ENCODE measurements at regions not wholly inside any gene's neighbourhood (a gene's known extent, or its start where the extent isn't known, plus 50 kb on each side); places are given as distances from the start of the nearest gene placed in this dataset.

DNA sequence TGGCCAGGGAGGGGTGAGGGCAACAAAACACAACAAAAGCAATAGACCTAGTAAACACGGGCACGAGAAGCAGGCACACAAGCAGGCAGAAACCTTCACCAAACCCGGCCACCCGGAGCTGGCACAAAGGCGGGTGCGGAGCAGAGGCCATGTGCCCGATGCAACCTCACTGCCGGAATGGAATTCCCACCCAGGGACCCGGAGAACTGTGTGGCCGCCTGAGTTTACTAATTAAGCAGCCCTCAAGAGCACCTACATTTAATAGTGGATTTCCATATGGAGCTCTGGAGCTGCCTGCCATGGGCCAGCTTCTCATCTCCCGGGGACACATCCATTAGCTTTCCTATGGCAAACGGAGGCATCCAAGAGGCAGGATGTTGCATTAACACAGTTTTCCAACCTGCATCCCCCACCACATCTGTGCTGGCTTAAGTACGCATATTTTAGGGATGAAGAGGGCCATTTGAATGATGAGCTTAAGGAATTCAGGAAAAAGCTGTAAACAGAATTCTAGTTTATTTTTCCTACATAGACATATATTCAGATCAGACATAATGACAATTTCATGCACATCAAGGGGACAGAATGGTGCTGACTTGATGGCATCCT, 104.5 kb upstream of the SMIM21 start:
- no peak for DNase-seq (ENCODE audit: low read depth)

DNA sequence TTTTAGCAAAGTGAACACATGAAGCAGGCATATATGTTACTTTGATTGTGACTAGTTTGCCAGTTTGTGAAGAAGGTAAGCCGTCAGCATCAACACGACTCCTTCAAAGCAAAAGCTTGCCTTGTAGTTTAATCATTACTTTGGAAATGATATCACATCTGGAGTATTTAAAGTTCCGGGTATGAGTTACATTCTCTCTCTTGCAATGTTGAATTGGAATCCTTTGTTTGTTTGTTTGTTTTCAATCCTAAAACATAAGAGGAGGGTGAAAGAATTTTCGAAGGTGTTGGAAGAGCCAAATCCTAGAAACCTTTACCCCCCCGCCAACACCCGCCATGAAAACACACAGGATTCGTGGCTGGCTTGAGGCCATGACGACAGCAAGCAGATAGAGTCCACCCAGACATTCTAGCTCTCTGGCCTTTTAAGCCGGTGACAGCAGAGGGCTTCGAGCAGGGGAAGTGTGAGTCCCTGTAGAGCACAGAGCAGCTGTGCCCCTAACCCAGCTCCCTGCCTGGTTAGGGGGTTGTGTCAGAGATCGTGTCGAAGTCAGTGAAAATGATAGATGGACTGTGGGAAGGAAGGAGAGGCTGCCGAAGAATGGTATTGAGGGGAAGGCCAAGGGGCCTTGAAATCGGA, 103.8 kb upstream of the SMIM21 start:
- DNase-seq (ENCODE audit: low read depth), result no peak

DNA sequence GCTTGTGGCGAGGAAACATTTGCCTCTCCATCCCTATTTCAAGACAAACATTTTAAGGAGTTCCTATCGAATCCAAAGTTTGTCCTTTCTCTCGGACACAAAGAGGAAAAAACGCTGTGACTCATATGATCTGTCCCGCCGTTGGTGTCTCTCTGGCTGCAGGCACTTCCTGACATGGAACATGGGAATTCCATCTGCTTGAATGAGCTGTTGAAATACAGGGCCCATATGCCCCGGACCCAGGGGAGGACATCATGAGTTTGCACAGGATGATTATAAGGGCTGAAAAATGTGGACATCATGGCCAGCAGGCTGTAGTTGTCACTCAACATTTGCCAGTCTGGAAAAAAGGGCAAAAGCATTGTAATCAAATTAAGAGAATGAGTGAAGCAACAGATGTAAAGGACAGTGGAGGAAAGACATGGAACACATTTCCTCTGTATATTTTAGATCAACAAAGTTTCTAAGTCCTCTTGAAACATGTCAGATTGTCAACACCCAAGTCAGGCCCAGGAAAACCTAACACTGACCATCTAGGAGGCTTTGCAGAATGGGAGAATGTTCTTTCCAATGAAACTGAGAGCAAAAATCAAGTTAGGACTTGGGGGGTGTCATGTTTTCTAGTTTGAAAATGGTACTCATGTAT, 103.2 kb upstream of the SMIM21 start:
- peak; percentile 14 for DNase-seq (ENCODE audit: low read depth)

DNA sequence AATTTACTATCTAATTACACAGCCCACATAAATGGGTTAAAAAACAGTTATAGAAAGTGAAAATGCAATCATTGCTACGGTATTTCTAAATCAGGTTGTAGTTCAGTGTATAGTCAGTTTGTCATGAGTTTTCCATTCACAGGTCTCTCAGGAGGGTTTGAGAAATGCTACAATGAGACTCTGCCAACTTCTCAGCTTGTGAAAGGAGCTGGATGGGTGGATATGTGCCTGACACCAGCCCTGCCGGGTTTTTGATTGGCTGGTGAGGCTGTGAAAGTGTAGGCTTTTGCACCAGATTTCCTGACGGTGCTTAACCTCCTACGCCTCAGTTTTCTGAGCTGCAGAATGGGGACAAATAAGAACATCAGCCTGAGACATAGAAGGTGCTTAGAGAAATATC, 102.6 kb upstream of the SMIM21 start:
- DNase-seq (ENCODE audit: low read depth), result no peak

DNA sequence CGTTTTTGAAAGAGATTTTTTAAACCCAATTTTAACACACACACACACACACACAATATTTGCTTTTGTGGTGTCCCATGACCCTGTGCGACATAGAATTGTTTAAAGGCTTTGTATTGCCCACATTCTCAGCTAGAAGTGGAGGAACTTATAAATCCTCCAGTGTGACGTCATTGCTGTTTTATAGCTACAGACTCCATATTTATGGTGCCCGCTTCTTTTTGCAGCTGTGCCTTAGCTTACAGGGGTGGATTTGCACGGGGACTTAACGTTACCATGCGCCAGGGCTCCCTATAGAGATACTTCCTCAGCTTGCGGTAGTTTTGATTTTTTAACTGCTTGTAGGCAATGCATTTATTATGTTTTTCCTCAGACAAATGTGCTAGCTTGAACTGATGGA, 101.9 kb upstream of the SMIM21 start:
- DNase-seq (ENCODE audit: low read depth), result no peak

DNA sequence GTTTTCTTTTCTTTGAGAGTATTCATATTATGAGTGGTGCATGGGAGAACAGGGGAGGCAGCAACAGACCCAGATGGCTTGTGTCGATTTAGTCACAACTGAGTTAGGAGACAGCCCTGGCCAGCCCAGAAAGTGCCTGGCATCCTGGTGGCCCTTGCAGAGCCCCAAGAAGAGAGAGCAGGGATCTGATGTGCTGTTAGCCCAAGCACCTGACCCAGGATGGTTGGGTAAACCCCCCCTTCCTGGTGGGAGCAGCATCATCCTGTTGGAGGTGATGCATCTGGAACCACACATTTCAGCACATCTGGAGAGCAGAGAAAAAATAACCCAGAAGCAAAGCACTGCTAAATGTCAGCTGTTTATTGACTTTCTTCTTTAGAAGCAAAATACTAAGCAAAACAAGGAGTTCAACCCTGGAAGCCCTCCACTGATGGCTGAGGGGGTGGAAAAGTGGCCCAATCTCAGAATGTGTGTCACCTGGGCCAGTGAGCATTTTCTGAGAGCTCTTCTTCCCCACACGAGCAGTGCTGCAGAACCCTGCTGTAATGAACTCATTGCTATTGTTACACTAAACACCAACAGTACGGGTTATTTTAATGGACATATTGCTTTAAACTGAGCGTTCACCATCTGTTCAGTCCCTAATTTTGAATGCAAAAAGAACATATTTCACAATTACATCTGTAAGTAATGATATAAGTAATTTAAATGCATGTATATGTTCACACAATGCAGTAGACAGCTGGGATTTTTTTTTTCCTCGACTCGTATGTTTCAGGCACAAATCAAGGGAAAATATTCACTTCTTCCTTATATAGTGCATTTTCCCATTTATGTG, 100.6 kb upstream of the SMIM21 start:
- DNase-seq (ENCODE audit: low read depth), result no peak

DNA sequence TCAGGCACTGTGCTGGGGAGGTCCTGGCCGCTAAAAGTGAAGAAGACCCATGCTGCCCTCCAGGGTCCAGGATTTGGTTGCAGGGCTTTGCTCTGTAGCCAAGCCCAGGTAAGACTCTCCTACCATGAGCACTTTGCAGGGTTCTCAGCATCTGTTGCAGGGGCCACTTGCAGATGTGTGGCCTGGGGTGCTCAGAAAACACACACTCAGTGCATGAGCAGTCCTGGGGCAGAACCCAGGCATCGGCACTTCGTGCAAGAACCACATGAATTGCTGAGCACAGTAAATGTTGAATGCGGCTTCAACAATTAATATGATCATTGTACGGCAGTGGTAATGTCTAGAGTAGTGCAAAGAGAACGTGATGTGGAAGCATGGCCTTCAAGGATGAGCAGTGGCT, 98.5 kb upstream of the SMIM21 start:
- no peak for DNase-seq (ENCODE audit: low read depth)

DNA sequence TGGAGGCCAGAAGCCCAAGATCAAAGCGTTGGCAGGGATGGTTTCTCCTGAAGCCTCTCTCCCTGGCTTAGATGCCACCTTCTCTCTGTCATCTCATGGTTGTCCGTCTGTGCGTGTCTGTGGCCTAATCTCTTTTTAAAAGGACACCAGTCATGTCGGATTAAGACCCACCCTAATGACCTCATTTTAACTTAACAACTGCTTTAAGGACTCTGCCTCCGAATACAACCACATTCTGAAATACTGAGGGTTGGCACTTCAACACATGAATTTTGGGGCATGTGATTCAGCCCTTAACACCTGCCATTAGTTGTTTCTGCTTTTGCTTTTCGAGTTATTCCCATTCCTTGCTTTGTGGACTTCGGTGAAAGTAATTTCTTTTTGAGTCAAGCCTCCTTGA, 97.8 kb upstream of the SMIM21 start:
- no peak for DNase-seq (ENCODE audit: low read depth)

DNA sequence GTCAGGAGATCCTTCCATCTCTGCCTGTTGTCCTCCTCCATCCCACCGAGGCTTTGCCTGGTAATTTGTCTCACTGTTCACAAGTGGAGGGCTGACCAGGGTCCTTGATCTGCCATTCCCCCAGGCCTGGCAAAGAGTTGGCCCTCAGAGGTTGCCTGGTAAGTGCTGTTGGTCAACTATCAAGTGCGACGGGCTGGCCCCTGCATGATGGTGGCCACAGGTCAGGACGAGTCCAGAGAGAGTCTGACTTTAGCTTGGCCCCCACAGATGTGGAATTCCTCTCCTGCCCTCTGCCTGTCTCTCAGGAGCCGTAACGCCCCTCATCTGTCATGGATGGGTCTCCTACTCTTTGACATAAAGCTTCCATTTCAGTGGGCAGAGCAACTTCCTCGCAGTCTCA, 97.3 kb upstream of the SMIM21 start:
- no peak for DNase-seq (ENCODE audit: low read depth)

DNA sequence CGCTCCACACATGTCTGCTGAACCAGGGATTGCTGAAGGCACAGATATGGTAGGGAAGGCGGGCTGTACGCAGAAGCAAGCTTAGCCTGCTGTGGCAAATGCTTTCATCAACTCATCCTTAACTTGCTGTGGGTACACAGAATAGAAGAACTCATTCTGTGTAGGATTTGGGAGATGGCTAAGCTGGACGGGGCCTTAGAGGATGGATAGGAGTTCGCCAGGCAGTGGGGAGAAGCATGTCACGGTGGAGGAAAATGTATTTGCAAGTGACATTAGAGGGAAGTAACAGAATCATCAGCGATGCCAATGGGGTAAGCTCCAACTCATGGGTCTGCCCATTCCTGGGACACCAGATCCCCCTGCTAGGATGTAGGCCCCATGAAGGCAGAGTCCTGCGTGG, 96.7 kb upstream of the SMIM21 start:
- no peak for DNase-seq (ENCODE audit: low read depth)

DNA sequence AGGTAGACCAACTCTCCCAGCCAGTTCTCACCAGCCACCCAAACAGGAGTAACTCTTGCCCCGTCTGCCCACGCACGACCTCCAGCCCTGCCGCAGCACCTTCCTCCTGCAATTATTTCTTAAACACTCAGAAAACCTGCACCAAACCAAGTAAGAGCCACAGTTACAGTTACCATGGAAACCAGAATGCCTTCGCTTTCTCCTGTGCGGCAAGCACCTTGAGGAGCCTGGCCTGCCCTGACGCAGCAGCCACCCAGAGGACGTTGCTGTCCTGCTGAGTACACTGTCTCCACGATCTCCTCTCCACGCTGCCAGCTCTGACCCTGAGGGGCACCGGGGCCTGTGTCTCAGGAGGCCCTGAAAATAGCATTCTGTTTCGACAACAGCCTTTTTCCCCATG, 94.3 kb upstream of the SMIM21 start:
- no peak for DNase-seq (ENCODE audit: low read depth)

DNA sequence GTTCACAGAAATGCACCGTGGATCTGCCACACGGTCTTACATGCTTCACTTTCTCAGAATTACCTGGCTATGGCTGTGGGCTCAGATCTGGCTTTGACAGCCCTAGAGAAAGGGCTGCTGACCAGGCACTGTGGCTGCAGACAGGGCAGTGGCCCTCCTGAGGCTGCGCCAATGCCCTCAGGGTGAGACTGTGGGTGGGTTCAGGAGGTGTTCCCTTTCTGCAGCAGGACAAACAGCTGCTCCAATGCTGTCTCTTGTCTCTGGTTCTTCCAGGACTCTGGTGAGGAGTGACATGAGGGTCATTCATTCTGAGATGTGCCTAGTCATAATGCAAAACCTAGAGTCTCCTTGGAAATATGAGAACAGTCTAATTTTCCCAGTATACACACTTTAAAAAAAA, 90.5 kb upstream of the SMIM21 start:
- DNase-seq (ENCODE audit: low read depth), result no peak

DNA sequence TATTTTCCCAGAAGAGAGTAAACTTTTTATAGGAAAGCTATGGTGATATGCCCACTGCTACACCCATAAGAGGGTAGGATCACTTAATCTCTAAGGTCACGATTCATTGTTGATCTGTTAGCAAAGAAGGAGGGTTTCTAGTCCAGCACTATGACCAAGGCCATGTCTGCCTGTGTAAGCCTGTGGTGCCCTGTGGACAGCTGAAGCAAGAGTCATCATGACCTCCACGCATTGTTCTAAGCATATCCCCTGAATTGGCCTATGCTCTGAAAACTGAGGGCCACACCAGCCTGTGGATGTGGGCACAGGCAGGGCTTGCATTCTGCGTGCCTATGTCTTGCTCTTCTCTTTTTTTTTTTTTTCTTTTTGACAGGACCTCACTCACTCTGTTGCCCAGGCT, 89.8 kb upstream of the SMIM21 start:
- no peak for DNase-seq (ENCODE audit: low read depth)

DNA sequence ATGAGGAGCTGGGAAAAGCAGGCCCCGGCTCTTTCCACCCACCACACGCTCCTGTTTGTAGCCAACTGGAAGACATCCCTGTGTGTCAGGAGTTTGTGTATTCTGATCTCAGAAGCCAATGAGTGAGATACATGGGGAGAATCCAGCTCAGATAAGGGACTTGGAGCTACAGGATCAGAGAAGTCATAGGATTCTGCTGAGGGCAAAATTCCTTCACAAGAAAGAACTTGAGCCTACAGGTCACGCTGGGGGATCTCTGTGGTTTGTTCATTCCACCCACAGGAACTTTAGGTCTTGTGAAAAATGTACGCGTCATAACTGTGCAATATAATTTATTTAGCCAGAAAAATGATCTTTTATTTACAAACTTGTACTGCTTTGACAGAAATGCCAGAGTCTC, 80.1 kb upstream of the SMIM21 start:
- peak; percentile 8 for DNase-seq (ENCODE audit: low read depth)

DNA sequence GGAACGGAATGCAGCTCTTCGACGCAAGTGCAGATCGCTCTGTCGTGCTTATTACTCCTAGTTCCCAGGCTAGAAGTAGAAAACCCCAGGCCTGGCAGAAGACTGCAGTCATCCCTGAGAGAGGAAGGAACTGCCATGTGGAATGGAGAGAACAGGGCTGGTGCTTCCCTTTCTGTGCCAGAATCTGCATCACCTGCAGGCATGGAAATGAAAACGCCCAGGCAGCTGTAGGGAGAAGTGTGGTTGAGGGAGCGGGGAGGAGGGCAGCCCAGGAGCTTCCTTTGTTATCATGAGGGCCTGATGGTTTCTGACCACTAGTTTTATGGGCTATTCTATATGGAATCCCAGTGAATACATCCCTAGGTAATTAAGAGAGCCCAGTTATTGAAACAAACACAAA, 79.4 kb upstream of the SMIM21 start:
- DNase-seq (ENCODE audit: low read depth), result no peak

DNA sequence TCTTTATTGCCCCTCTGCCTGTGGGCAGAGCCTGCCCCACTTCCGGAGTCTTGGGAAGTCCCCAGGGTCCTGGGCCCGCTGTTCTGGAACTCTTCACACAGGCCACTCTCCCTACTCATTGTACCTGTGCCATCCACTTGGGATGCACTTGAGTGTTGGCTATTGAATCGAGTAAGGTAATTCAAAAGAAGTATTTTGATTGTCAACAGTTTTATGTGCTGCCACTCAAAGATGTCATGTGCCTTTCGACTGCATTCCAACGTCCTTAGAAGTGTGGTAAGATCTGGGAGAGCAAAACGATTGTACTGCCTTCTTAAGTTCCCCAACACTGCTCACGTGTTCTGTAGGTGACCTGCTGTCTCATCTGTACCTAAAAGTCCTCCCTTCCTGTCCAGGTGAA, 77.0 kb upstream of the SMIM21 start:
- no peak for DNase-seq (ENCODE audit: low read depth)

DNA sequence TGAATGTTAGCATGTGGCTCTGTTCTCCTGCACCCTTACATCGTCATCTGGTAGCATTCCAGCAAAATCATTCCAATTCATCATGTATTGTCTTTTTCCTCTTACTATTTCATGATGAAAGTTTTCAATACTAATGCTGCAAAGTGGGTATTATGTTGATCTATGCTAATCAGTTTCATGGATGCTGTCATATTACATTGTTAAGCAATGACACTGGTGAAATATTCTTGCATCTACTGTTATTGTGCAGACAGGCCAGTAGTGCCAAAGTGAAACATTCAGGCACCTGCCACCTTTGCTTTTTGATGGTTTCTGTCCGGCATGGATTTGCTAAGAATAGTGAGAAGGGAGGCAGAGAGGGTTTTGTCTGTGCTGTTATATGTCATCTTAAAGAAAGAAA, 76.1 kb upstream of the SMIM21 start:
- DNase-seq (ENCODE audit: low read depth), result no peak

DNA sequence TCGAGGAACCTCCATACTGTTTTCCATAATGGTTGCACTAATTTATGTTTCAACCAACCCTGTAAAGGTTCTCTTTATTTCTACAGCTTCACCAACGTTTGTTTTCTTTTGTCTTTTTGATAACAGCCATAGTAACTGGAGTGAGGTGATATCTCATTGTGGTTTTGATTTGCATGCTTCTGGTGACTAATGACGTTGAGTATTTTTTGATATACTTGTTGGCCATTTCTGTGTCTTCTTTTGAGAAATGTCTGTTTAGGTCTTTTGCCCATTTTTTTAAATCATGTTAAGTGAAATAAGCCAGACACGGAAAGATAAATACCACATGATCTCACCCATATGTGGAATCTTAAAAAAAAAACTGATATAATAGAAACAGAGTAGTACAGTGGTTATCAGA, 74.8 kb upstream of the SMIM21 start:
- no peak for DNase-seq (ENCODE audit: low read depth)

DNA sequence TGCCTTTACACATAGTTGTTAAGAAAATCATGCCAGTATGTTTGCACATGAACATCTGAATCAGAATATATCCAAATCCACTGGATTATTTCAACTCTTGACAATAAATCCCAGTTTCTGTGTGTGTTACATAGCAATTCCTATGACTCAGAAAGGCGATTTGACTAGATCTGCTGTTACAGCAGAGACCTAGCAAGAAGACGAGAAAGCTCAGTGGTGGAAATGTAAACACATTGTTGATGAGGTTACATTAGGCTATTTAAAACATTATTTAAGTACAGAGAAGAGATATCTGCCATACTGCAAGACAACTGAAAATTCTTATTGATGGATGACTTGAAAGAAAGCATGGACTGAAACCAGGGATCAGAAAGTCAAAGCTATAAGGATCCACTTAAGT, 73.0 kb upstream of the SMIM21 start:
- DNase-seq (ENCODE audit: low read depth), result peak; percentile 30

DNA sequence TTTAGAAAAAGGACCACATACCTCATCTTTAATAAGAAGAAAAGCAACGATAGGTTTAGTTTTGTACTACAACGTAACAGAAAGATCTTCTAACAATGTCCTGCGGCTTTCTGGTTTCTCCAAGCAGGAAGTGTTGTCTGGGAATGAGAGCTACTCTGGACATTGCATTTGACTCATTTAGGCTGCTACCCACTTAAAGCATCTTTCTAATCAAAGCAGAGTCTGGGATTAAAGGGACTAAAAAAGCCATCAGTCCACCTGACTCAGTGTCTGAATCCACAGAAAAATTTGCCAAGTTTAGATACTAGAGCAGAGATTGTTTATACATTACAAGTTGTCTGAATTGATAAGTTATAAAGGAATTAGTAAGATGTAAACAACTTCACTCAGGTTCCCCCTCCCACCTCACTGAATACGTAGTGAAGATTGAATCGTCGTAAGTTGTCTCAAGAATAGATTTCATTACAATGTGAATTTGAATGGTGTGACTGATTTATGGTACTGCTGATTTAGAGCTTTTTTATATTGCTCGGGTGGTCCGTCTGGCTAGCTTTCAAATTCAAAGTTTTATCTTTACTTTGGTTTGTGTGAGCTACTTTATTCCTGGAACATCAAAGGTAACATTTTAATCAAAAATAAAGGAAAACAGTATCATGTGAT, 70.2 kb upstream of the SMIM21 start:
- no peak for DNase-seq (ENCODE audit: low read depth)

DNA sequence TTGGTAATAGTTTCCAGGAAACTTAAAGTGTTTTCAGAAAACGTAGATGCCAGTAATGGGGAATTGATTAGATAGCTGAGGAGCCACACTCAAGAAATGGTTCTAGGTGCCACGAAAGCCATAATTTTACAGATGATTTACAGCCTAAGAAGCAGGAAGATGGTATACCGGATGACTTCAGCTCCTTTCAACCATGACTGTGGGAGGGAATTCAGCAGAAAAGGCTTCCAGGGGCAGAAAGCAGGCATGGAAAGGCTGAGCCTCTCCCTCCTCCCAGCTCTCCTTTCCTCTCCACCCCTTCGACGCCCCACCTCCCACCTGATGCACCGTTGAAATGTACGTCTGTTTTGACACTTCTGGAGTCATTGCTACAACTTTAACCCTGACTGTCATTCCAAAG, 68.6 kb upstream of the SMIM21 start:
- DNase-seq (ENCODE audit: low read depth), result no peak

DNA sequence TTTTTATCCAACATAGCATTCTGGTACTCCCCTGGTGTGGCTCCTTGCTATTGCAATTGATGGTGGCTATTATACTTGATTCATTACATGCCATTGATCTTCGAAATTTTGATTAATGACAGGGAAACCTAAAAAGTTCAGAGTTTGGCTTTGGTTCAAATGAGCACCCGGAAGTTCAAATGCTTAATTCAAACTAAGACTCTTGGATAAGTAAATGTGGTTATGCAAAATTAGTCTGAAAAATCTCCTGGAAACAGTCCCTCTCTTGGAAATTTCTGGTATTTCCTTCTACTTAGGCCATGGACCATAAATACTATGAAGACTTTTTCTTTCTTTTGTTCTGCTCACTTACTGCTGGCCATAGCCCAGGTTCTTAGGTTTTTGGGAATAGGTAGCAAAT, 65.3 kb upstream of the SMIM21 start:
- DNase-seq (ENCODE audit: low read depth), result no peak

DNA sequence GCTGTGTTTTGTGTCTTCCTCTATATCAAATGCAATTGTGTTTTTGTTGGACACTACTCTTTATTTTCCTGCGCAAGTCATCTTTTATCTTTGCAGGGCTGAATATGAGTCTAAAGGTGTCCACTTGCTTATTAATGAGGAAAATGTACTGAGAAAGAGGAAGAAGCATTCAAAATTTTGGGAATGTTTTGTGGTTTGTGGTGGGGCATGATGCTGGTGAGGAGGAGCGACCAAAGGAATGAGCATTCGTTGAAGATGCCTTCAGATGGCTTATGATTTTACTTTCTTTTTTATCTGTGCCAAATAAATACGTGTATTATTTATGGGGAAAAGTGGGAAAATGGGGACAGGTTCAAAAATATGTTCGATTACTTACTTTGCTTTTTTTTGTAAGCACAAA, 63.9 kb upstream of the SMIM21 start:
- no peak for DNase-seq (ENCODE audit: low read depth)

Measured in ELR (cell line).